GM10248 (cell line): ENCODE measurements at regions not wholly inside any gene's neighbourhood (a gene's known extent, or its start where the extent isn't known, plus 50 kb on each side); places are given as distances from the start of the nearest gene placed in this dataset.

ENCODE experiments used
- CTCF ChIA-PET: fragments of 300-600 bp; sonication (Branson Sonifier 250); formaldehyde crosslinking; extraction: SDS; loops from one replicate; lab custom pipeline; 2021; ENCODE audit warnings: antibody characterized with exemption; lab: Yijun Ruan, JAX
- POLR2A ChIA-PET: fragments of 350-650 bp; sonication (Branson Sonifier 250); formaldehyde crosslinking; extraction: SDS; loops from one replicate; lab custom pipeline; 2020; ENCODE audit warnings: antibody characterized with exemption; lab: Yijun Ruan, JAX
- DNase-seq: peaks from one replicate; pipeline ENCODE4 v3.0.0; 2012; ENCODE audit errors: extremely low spot score
- CTCF ChIP-seq: IDR thresholded peaks from 2 replicates; pipeline ENCODE4 v1.5.1; 2012; ENCODE audit warnings: mild to moderate bottlenecking, low read depth; ENCODE audit errors: extremely low read depth, missing control alignments, control extremely low read depth

- no peak for DNase-seq
- TF ChIP-seq CTCF = no peak
- CTCF ChIA-PET = interaction anchor here (1.9 kb wide), 1 partner anchor 14 kb away, joined by 5 read pairs; no protein-coding TSS in a partner anchor
- POLR2A ChIA-PET = no interaction called here
These were observed 423.0 kb downstream of the IRS1 start for GRCh38 chr2:226376516-226377180.

DNA sequence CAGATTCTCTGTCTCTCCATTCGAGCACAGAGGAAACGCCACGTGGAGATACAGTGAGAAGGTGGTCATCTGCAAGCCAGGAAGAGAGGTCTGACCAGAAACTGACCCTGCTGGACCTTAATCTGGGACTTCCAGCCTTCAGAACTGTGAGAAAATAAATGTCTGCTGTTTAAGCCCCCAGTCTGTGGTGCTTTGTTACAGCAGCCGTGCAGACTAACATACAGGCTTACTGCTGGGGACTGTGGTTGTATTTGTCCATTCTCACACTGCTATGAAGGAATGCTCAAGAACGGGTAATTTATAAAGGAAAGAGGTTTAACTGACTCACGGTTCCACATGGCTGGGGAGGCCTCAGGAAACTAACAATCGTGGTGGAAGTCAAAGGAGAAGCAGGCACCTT lies 432.7 kb downstream of the IRS1 start:
- ChIA-PET CTCF (no interaction called here), POLR2A (no interaction called here)
- DNase-seq = no peak
- TF ChIP-seq CTCF = no peak

DNA sequence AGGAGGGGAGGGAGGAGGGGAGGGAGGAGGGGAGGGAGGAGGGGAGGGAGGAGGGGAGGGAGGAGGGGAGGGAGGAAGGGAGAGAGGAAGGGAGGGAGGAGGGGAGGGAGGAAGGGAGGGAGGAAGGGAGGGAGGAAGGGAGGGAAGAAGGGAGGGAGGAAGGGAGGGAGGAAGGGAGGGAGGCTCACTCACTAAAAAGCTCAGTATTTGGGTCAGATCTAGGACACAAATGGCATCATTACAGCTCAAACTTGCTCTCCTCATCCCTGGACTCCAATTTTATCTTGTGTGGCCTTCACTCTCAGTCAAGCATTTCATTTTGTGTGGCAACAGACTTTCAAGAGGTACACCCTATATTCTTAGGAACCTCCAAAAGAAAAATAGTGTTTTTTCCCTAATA lies 435.4 kb downstream of the IRS1 start:
- no peak for DNase-seq
- no peak for TF ChIP-seq CTCF
- ChIA-PET CTCF (interaction anchor here (0.8 kb wide), 1 partner anchor 9 kb away, joined by 3 read pairs; no protein-coding TSS in a partner anchor), POLR2A (no interaction called here)

- ChIA-PET CTCF (interaction anchor here (0.9 to 1.7 kb wide), 2 partner anchors 13 to 22 kb away, joined by 3 to 5 read pairs; no protein-coding TSS in a partner anchor), POLR2A (interaction anchor here (0.6 kb wide), 1 partner anchor 71 kb away, joined by 3 read pairs; no protein-coding TSS in a partner anchor)
- DNase-seq = no peak
- no peak for TF ChIP-seq CTCF
These were observed 436.6 kb downstream of the IRS1 start for GRCh38 chr2:226362980-226363379.

GRCh38 chr2:226360658-226361057 lies 439.0 kb downstream of the IRS1 start:
- no peak for TF ChIP-seq CTCF
- ChIA-PET POLR2A (no interaction called here), CTCF (no interaction called here)
- no peak for DNase-seq

DNA sequence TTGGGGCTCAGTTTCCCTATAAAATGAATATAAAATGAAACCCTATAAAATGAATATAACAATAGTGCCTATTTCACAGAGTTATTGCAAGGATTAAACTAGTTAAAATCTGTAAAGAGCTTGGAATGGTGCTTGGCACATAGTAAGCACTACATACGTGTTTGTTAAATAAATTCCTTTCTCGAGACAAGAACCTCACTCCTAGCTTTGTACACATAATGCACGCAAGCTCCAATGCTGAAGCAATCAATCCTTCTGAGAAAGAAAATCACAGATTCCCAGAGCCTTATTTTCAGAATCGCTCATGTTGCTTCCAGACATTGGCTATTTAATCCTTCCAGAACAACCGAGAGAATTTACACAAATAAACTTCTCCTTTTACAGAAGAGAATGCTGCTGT lies 440.9 kb downstream of the IRS1 start:
- CTCF ChIA-PET = interaction anchor here (1.2 kb wide), 1 partner anchor 15 kb away, joined by 4 read pairs; no protein-coding TSS in a partner anchor
- no peak for DNase-seq
- TF ChIP-seq CTCF = no peak
- POLR2A ChIA-PET = no interaction called here

- DNase-seq = no peak
- POLR2A ChIA-PET = no interaction called here
- CTCF ChIA-PET = interaction anchor here (1.2 kb wide), 1 partner anchor 15 kb away, joined by 4 read pairs; no protein-coding TSS in a partner anchor
- TF ChIP-seq CTCF = no peak
These were observed 441.8 kb downstream of the IRS1 start for GRCh38 chr2:226357816-226358215.
